ENCODE measurements at regions not wholly inside any gene's neighbourhood (a gene's known extent, or its start where the extent isn't known, plus 50 kb on each side); places are given as distances from the start of the nearest gene placed in this dataset.
"Not testable (repeated sequence)": the region's sequence is repeated elsewhere in the genome, so short reads cannot be mapped to it uniquely, and the experiment has no call there.

GRCh38 chr11:42337786-42338455 lies 878.5 kb upstream of the LRRC4C start:
- no peak for DNase-seq

GRCh38 chr11:42344204-42344792 lies 884.8 kb upstream of the LRRC4C start:
- no peak for DNase-seq

- no peak for DNase-seq
Measured at GRCh38 chr11:42345933-42346332, 886.5 kb upstream of the LRRC4C start.

GRCh38 chr11:42363701-42364100 lies 904.2 kb upstream of the LRRC4C start:
- DNase-seq, result no peak

GRCh38 chr11:42390116-42390515 lies 921.7 kb upstream of the API5 start:
- DNase-seq, result no peak

GRCh38 chr11:42397483-42397882 lies 914.3 kb upstream of the API5 start:
- no peak for DNase-seq

- no peak for DNase-seq
Measured at GRCh38 chr11:42407341-42407740, 904.5 kb upstream of the API5 start.

- no peak for DNase-seq
Measured at GRCh38 chr11:42410251-42410955, 901.4 kb upstream of the API5 start.

GRCh38 chr11:42412590-42412989 lies 899.2 kb upstream of the API5 start:
- DNase-seq, result no peak

GRCh38 chr11:42417691-42418090 lies 894.1 kb upstream of the API5 start:
- no peak for DNase-seq

GRCh38 chr11:42422090-42422489 lies 889.7 kb upstream of the API5 start:
- DNase-seq, result no peak

- DNase-seq, result not testable (repeated sequence)
Measured at GRCh38 chr11:42434911-42435310, 876.9 kb upstream of the API5 start.

GRCh38 chr11:42444406-42444805 lies 867.4 kb upstream of the API5 start:
- DNase-seq, result no peak

GRCh38 chr11:42462558-42463310 lies 849.1 kb upstream of the API5 start:
- no peak for DNase-seq

GRCh38 chr11:42465623-42466022 lies 846.2 kb upstream of the API5 start:
- DNase-seq, result no peak

GRCh38 chr11:42473106-42473505 lies 838.7 kb upstream of the API5 start:
- no peak for DNase-seq

GRCh38 chr11:42482822-42483221 lies 829.0 kb upstream of the API5 start:
- no peak for DNase-seq

GRCh38 chr11:42490506-42490905 lies 821.3 kb upstream of the API5 start:
- DNase-seq, result no peak

- DNase-seq, result no peak
Measured at GRCh38 chr11:42494459-42494858, 817.3 kb upstream of the API5 start.

- DNase-seq, result no peak
Measured at GRCh38 chr11:42498971-42499370, 812.8 kb upstream of the API5 start.

GRCh38 chr11:42502151-42502550 lies 809.6 kb upstream of the API5 start:
- DNase-seq, result no peak

GRCh38 chr11:42521994-42522393 lies 789.8 kb upstream of the API5 start:
- no peak for DNase-seq

GRCh38 chr11:42524534-42525227 lies 787.1 kb upstream of the API5 start:
- peak; percentile 29 for DNase-seq
